Neural progenitor cell (in vitro differentiated cells): ENCODE measurements at regions not wholly inside any gene's neighbourhood (a gene's known extent, or its start where the extent isn't known, plus 50 kb on each side); places are given as distances from the start of the nearest gene placed in this dataset.

Experiments
- CTCF ChIP-seq: fragments of 200-600 bp; sonication (generic); IDR thresholded peaks from 2 replicates; pipeline ENCODE4 v1.5.1; 2017; ENCODE audit warnings: antibody characterized with exemption, mild to moderate bottlenecking
- EZH2phosphoT487 ChIP-seq: fragments of 200-600 bp; sonication (generic); IDR thresholded peaks from 2 replicates; pipeline ENCODE4 v1.6.1; 2017; ENCODE audit warnings: antibody characterized with exemption

- TF ChIP-seq CTCF (no peak), EZH2phosphoT487 (no peak)
These were observed 385.6 kb upstream of the ST8SIA4 start for GRCh38 chr5:101288633-101289032.
